LoVo (cell line): ENCODE measurements at regions not wholly inside any gene's neighbourhood (a gene's known extent, or its start where the extent isn't known, plus 50 kb on each side); places are given as distances from the start of the nearest gene placed in this dataset.
A peak's percentile ranks its signal among the peaks of the same experiment; 100 is the strongest.

Experiments used
- DNase-seq: peaks from one replicate; pipeline ENCODE4 v3.0.0-alpha.2; 2016; ENCODE audit warnings: low spot score

- DNase-seq, result no peak
These were observed 387.3 kb downstream of the LRIG3 start for GRCh38 chr12:58532855-58533608.

- no peak for DNase-seq
These were observed 386.7 kb downstream of the LRIG3 start for GRCh38 chr12:58533652-58534051.

GRCh38 chr12:58537278-58537677 is 383.0 kb downstream of the LRIG3 start:
- DNase-seq, result no peak

- DNase-seq, result no peak
These were observed 381.0 kb downstream of the LRIG3 start for GRCh38 chr12:58539295-58539694.

GRCh38 chr12:58540480-58541299 is 379.6 kb downstream of the LRIG3 start:
- DNase-seq, result peak; percentile 56

- no peak for DNase-seq
These were observed 379.0 kb downstream of the LRIG3 start for GRCh38 chr12:58541300-58541690.

- DNase-seq, result no peak
These were observed 376.0 kb downstream of the LRIG3 start for GRCh38 chr12:58544281-58544680.

- DNase-seq, result no peak
These were observed 373.1 kb downstream of the LRIG3 start for GRCh38 chr12:58547217-58547616.

- no peak for DNase-seq
These were observed 371.5 kb downstream of the LRIG3 start for GRCh38 chr12:58548801-58549200.

GRCh38 chr12:58554522-58555157 is 365.7 kb downstream of the LRIG3 start:
- no peak for DNase-seq

- DNase-seq, result no peak
These were observed 363.1 kb downstream of the LRIG3 start for GRCh38 chr12:58557171-58557570.

- no peak for DNase-seq
These were observed 362.6 kb downstream of the LRIG3 start for GRCh38 chr12:58557661-58558060.

- DNase-seq, result no peak
These were observed 356.7 kb downstream of the LRIG3 start for GRCh38 chr12:58563621-58564020.

- DNase-seq, result no peak
These were observed 355.6 kb downstream of the LRIG3 start for GRCh38 chr12:58564721-58565120.

- no peak for DNase-seq
These were observed 353.7 kb downstream of the LRIG3 start for GRCh38 chr12:58566599-58566998.

GRCh38 chr12:58567189-58567588 is 353.1 kb downstream of the LRIG3 start:
- DNase-seq, result no peak

GRCh38 chr12:58570411-58570810 is 349.9 kb downstream of the LRIG3 start:
- no peak for DNase-seq

GRCh38 chr12:58575256-58575655 is 345.0 kb downstream of the LRIG3 start:
- no peak for DNase-seq

GRCh38 chr12:58576081-58576480 is 344.2 kb downstream of the LRIG3 start:
- DNase-seq, result no peak

GRCh38 chr12:58576916-58577315 is 343.4 kb downstream of the LRIG3 start:
- DNase-seq, result no peak

GRCh38 chr12:58580095-58580494 is 340.2 kb downstream of the LRIG3 start:
- DNase-seq, result no peak

- DNase-seq, result peak; percentile 28
These were observed 336.8 kb downstream of the LRIG3 start for GRCh38 chr12:58583529-58583928.

- DNase-seq, result no peak
These were observed 336.4 kb downstream of the LRIG3 start for GRCh38 chr12:58583940-58584339.
